ENCODE measurements at regions not wholly inside any gene's neighbourhood (a gene's known extent, or its start where the extent isn't known, plus 50 kb on each side); places are given as distances from the start of the nearest gene placed in this dataset.

DNA sequence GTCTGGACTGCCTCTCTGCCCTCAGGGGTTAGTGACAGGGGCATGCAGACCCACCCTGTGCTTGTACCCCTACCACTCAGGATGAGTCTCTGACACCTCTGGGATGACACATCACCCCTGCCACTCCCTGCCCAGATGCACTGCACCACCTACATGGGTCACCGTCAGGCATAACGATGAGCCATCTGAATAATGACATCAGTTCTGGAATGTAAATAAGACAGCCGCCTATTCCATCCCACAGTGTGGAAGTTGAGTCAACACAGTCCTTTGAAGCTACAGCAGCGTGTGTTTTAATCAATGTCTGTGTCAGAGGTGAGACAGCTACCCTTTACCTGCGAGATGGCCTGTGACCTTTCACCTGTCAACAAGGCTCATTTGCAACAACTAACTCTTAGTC lies 268.7 kb upstream of the ARRDC4 start:
- DNase-seq (ENCODE audit: low read depth in 2 of 2): no peak

DNA sequence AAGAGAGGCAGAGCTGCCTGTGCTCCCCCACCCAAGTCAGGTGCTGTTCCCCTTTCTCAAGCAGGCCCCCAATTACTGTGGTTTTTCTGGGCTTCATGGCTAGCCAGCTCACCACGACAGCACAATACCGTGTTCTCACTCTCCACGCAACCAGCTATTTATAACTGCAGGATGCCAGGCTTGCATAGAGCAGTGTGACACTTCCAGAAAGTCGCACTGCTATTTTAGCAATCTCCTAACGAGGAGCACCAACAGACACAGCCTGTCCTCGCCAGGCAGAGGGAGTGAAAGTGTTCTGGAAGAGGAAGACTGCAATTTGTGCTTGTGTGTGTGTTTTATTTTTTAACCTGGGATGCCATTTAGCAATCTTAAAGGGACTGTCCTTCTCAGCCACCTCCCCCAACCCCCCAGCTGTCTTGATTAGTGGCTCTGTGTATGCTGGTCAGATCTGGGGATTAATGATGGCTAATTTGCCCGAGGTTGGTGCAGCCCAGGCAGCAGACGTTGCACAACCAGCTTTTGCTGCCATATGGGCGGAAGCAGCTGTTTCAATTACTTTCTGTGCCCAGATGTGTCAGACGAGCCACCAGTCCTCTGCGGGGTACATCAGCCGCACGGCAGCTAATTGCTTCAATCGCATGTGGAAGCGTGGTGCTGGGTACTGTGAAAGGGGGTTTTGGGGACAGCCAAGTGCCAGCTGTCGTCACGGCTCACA lies 268.0 kb upstream of the ARRDC4 start:
- DNase-seq (ENCODE audit: low read depth in 2 of 2): no peak

DNA sequence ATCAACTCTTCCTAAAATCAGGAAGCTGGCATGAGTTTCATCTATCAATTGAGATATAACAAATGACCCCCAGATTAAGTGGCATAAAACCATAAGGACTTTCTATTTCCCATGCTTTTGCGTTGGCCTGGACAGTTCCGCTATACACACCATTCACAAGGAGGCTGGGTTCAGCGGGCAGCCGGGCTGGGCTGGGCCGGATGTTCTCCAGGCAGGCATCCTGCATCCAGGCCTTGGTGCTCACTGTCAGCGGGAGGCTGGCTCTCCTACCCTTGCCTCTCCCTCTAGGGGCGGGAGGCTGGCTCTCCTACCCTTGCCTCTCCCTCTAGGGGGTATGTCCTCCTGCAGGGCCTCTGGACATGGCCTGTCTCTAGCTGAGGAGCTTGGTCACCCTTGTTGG lies 266.0 kb upstream of the ARRDC4 start:
- DNase-seq (ENCODE audit: low read depth in 2 of 2): no peak

DNA sequence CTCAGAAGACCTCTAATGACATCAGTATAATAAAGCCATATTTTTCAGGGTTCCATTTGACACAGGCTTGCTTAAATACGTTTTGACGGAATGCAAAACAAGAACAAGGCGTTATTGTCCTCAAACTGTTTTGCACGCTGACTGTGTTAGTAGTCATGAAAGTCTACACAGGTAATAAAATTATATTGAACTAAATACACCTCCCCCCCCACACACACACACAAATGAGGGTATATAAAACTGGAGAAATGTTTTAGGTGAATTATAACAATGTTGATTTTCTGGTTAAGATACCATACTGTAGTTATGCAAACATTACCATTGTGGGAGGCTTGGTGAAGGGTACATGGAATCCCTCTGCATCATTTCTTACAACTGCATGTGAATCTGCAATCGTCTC lies 257.1 kb upstream of the ARRDC4 start:
- DNase-seq (ENCODE audit: low read depth in 2 of 2): no peak

GRCh38 chr15:97706059-97706458 lies 254.4 kb upstream of the ARRDC4 start:
- DNase-seq (ENCODE audit: low read depth in 2 of 2): no peak

GRCh38 chr15:97708252-97708651 lies 252.3 kb upstream of the ARRDC4 start:
- no peak for DNase-seq (ENCODE audit: low read depth in 2 of 2)

GRCh38 chr15:97712530-97712929 lies 248.0 kb upstream of the ARRDC4 start:
- no peak for DNase-seq (ENCODE audit: low read depth in 2 of 2)

DNA sequence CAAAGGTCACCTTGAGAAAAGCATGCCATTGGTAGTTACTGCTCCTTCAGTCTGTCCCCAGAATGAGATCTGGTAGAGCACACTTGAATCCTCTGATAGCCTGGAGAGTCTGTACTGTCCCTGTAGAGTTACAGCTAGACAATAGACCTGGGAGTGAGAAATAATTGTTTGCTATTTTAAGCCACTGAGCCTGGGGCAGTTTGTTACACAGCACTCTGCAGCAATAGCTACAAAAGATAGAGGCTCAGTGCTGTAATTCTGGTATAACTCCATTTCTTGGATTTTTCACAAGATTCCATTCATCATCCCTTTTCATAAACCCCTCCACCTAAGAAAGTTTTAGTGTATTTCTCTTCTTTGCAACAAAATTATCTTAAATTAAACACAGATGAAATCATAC lies 242.7 kb upstream of the ARRDC4 start:
- no peak for DNase-seq (ENCODE audit: low read depth in 2 of 2)

DNA sequence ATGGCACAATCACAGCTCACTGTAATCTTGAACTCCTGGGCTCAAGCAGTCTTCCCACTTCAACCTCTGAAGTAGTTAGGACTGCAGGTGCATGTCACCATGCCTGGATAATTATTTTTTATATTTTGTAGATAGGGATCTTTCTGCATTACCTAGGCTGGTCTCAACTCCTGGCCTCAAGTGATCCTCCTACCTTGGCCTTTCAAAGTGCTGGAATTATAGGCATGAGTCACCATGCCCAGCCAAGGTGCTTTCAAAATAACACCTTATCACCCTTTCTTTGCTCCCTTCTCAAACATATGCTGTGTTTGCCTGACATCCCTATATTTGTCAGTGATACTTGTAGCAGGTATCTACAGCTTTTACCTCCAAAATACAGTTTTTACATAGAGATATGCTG lies 242.0 kb upstream of the ARRDC4 start:
- DNase-seq (ENCODE audit: low read depth in 2 of 2): no peak

DNA sequence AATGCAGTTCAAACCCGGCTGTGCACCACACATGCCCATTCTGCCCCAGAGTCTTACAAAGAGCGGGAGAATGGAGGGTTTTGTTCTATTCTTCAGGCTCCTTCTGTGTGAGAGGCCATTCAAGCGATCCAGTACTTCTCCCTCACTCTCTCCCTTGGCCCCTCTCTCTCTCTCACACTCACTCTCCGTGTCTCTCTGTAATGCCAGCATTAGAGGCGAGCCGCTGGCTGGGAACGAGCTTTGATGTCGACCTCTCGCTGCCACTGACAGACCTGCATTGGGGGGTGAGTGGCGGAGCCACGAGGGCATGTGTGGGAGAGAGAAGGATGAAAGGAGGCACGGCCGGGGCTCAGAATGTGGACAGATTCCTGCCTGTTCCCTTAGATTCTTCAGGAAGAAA lies 231.7 kb upstream of the ARRDC4 start:
- DNase-seq (ENCODE audit: low read depth in 2 of 2): no peak

DNA sequence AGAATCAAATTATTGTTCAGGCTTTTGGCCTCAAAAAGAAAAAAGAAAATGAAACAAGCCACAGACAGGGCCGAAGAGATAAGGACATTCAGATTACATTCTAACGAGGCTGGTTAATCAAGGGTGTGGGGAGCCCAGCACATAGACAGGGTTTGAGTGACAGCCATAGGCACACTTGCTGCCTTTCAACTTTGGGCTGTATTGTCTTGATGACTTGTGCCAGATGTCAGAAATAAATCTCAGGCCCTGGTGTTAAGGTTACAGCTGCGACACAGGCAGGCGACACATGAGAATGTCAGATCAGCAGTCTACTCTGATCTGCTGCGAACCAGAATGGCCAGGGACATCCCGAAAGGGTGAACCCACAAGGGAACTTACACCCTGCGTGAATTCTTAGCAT lies 231.2 kb upstream of the ARRDC4 start:
- no peak for DNase-seq (ENCODE audit: low read depth in 2 of 2)

GRCh38 chr15:97730315-97730714 lies 230.2 kb upstream of the ARRDC4 start:
- DNase-seq (ENCODE audit: low read depth in 2 of 2): no peak

- no peak for DNase-seq (ENCODE audit: low read depth in 2 of 2)
Observed at GRCh38 chr15:97731859-97732258, 228.6 kb upstream of the ARRDC4 start.

GRCh38 chr15:97733373-97733772 lies 227.1 kb upstream of the ARRDC4 start:
- DNase-seq (ENCODE audit: low read depth in 2 of 2): no peak

DNA sequence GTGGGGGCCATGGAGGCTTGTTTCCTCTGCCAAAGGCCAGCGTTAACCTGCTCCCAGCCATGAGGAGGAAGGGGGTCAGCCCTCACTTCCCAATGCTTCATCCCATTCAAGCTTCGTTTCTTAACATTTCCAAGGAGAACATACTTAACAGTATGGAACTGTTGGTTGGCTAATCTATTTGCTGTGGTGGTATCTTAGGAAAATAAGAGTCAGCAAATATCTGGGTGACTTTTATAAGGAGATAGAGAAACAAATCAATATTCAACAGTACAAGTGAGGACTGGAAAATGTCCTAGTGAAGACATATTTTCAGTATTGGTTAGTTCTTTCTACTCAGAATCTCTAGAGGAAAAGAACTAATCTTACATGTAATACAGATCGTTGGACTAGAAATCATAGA lies 223.8 kb upstream of the ARRDC4 start:
- DNase-seq (ENCODE audit: low read depth in 2 of 2): no peak

GRCh38 chr15:97745481-97746071 lies 214.9 kb upstream of the ARRDC4 start:
- no peak for DNase-seq (ENCODE audit: low read depth in 2 of 2)

DNA sequence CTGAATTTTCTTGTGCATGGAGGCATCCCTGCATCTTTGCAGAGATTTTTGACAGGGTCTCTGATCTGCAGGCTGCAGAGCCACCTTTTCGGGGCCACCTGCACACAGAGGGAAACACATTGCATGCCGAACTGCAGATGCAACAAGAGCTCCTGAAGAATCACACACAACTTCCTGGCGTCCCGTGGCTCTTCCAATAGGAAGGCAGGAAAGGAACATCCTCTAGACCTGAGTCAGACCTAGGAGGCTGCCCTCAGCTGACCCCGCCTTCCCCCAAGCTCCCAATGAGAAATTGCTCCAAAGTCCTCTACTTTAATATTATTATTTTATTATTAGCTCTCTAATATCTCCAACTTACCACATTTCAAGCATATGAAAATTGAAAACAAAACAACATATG lies 213.2 kb upstream of the ARRDC4 start:
- no peak for DNase-seq (ENCODE audit: low read depth in 2 of 2)

DNA sequence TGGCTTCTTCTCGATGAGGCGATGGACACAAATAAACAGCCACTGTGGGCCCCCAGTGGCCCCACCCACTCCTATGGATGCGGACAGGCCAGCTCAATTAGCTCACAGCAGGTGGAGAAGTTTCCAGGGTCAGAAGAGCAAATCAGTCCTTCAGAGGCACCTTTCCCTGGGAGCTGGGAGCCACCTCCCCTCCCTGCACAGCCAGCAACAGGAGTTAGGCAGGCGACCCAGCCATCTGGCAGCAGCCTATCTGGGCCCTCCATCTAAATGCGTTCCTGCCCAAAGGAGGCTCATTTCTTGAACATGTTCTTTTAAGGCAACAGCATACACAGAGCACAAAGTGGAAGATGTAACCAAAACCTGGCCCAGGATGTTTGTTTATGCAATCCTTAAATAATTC lies 211.9 kb upstream of the ARRDC4 start:
- DNase-seq (ENCODE audit: low read depth in 2 of 2): no peak

DNA sequence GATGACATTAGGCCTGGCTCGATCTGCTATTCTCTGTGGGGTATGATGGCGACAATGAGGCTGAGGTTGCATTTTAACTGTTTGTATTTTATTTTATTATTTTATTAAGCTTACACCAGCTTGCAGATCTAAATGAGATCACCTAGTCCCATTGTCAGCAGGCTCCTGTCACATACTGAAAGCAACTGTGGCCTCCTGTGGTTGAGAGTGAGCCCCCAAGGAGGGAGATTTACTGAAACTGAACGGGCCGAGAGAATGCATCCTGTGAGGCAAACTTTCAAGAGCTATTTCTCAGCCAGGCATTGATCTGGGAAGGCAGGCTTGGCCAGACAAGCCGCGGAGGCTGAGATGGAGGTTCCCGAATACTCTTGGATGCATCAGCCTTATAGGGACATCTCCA lies 210.4 kb upstream of the ARRDC4 start:
- DNase-seq (ENCODE audit: low read depth in 2 of 2): no peak

- DNase-seq (ENCODE audit: low read depth in 2 of 2): no peak
Observed at GRCh38 chr15:97755726-97756125, 204.8 kb upstream of the ARRDC4 start.

GRCh38 chr15:97759363-97759762 lies 201.1 kb upstream of the ARRDC4 start:
- no peak for DNase-seq (ENCODE audit: low read depth in 2 of 2)

DNA sequence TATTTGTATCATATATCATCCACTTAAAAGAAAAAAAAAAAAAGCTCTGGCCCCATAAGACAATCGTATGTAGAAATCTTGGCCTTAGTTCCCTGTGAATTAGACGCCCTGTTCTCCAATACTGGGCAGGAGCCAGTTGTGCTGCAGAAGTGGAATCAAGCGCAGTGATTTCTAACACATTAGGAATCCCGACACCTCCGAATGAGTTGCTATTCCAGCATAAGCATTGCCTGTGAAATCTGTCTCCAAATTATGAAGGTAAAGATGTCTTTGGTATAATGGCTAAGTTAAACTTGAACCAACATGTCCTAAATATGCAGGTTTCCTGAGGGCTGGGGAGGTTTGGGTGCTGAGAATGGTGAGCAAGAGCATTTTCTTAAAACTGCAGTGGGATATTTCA lies 199.4 kb upstream of the ARRDC4 start:
- no peak for DNase-seq (ENCODE audit: low read depth in 2 of 2)

DNA sequence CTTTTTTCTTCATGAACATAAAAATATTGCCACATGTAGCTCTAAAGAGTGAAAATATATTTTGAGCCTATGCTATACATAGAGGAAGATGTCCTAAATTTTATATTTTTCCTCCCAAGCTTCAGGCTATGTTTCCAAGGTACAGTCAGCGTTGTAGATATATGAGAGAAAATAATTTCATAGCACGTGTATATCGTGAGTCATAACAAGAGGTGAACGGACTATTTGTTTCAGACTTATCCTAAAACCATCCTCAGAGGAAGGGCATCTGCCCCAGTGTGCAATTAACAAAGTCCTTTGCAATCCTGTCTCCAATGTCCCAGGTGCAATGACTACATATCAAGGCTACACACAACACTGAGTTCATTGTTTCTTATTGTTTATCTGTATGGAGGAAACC lies 177.3 kb upstream of the ARRDC4 start:
- DNase-seq (ENCODE audit: low read depth in 2 of 2): no peak

DNA sequence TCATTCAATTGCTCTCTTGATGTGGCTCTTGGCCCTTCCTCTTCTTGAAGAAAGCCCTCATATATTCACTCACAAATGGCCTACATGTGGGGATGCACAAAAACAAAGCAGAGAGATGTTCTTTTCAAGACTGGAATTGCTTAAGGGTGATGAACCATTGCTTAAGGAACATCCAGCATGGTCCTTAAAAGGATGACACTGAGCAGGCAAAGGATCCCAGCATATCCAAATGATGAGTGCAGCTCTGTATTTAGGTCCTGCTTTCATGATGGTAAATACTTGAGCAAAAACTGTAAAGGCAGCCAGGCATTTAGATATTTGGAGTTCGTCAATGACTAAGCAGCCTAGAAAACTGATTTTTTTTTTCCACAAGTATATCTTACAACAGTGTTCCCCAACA lies 173.8 kb upstream of the ARRDC4 start:
- DNase-seq (ENCODE audit: low read depth in 2 of 2): no peak

All from activated CD8-positive, alpha-beta memory T cell treated with anti-CD3 and anti-CD28 coated beads for 4 hours (primary cell).